Ovary (tissue), 3 donors: ENCODE measurements at regions not wholly inside any gene's neighbourhood (a gene's known extent, or its start where the extent isn't known, plus 50 kb on each side); places are given as distances from the start of the nearest gene placed in this dataset.

Experiments
- POLR2A ChIP-seq: fragments of 450-650 bp; IDR thresholded peaks from one replicate; pipeline ENCODE4 v1.6.1; 2017; ENCODE audit warnings: antibody characterized with exemption, mild to moderate bottlenecking, moderate library complexity
- TF ChIP-seq, protein P1 (sequence below), 3 donors: fragments of 450-650 bp in 2 of 3; fragments of 200-600 bp in 1 of 3; IDR thresholded peaks; one replicate each; pipeline versions ENCODE4 v1.5.1 to v1.8.0; 2016 to 2022; ENCODE audit warnings: antibody characterized with exemption in 3 of 3, mild to moderate bottlenecking in 1 of 3
- donor health status: DM: no; HTN: no; CAD: no.

- TF ChIP-seq, protein P1, sequence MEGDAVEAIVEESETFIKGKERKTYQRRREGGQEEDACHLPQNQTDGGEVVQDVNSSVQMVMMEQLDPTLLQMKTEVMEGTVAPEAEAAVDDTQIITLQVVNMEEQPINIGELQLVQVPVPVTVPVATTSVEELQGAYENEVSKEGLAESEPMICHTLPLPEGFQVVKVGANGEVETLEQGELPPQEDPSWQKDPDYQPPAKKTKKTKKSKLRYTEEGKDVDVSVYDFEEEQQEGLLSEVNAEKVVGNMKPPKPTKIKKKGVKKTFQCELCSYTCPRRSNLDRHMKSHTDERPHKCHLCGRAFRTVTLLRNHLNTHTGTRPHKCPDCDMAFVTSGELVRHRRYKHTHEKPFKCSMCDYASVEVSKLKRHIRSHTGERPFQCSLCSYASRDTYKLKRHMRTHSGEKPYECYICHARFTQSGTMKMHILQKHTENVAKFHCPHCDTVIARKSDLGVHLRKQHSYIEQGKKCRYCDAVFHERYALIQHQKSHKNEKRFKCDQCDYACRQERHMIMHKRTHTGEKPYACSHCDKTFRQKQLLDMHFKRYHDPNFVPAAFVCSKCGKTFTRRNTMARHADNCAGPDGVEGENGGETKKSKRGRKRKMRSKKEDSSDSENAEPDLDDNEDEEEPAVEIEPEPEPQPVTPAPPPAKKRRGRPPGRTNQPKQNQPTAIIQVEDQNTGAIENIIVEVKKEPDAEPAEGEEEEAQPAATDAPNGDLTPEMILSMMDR (IDR thresholded peaks at IDR 0.05) = no peak
- no peak for TF ChIP-seq POLR2A
Measured at GRCh38 chr17:74049967-74050458, 153.5 kb upstream of the RPL38 start.
